ENCODE measurements at regions not wholly inside any gene's neighbourhood (a gene's known extent, or its start where the extent isn't known, plus 50 kb on each side); places are given as distances from the start of the nearest gene placed in this dataset.

DNA sequence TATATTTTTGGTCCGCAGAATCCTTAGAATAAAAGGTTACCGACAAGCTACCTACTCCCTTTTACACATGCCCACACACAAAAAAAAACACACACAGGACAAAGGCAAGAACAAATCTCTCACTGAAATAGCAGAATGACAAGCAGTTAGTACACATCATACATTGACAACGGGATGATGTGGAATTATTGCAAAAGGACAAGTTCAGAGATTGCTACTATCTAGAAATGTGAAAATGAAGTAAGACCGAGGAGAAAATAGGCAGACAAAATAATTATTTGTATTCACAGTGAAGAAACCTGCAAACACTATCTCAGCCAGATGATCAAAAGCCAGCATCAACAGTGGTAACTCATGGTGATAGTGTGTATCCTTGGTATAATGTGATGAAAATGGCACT is 112.2 kb upstream of the C3orf80 start:
- Histone ChIP-seq H3K36me3 (ENCODE audit: control insufficient read depth in 4 of 4, insufficient read depth in 3 of 4, low read depth in 1 of 4, low read length in 3 of 4) (no peaks in the 10 kb centered on the region), H3K4me1 (ENCODE audit: control insufficient read depth in 4 of 4, insufficient read depth in 4 of 4, low read length in 3 of 4) (peaks cover 9 to 15% (median 13%) of the 10 kb centered on the region in 4 donors), H3K4me3 (ENCODE audit: low read depth in 1 of 3, low read length in 3 of 3) (no peak overlapping the region), H3K9me3 (ENCODE audit: control insufficient read depth in 4 of 4, low read length in 3 of 4) (no peaks in the 10 kb centered on the region), H3K9ac (ENCODE audit: low read depth in 1 of 2, low read length in 2 of 2) (no peak overlapping the region), H3K27ac (ENCODE audit: low read depth in 1 of 2, low read length in 2 of 2) (no peak overlapping the region), H3K27me3 (ENCODE audit: control insufficient read depth in 4 of 4, insufficient read depth in 4 of 4, low read length in 3 of 4) (no peaks in the 10 kb centered on the region)
- TF ChIP-seq, protein P1, sequence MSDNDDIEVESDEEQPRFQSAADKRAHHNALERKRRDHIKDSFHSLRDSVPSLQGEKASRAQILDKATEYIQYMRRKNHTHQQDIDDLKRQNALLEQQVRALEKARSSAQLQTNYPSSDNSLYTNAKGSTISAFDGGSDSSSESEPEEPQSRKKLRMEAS (IDR thresholded peaks at IDR 0.05): peak; percentile 25
- TF ChIP-seq JUND (IDR thresholded peaks at IDR 0.05): peak in 1 of 2 donors; percentile 32
- no peak for TF ChIP-seq EGR1 (IDR thresholded peaks at IDR 0.05; ENCODE audit: low read depth in 2 of 2)
- no peak for TF ChIP-seq RAD21 (IDR thresholded peaks at IDR 0.05)
- no peak for TF ChIP-seq TAF1 (conservative IDR thresholded peaks at IDR 0.05)
- peak in 1 of 2 donors; percentile 74 for TF ChIP-seq RXRA (IDR thresholded peaks at IDR 0.05)
- no peak for TF ChIP-seq HNF4G (IDR thresholded peaks at IDR 0.05)
- TF ChIP-seq, protein P2, sequence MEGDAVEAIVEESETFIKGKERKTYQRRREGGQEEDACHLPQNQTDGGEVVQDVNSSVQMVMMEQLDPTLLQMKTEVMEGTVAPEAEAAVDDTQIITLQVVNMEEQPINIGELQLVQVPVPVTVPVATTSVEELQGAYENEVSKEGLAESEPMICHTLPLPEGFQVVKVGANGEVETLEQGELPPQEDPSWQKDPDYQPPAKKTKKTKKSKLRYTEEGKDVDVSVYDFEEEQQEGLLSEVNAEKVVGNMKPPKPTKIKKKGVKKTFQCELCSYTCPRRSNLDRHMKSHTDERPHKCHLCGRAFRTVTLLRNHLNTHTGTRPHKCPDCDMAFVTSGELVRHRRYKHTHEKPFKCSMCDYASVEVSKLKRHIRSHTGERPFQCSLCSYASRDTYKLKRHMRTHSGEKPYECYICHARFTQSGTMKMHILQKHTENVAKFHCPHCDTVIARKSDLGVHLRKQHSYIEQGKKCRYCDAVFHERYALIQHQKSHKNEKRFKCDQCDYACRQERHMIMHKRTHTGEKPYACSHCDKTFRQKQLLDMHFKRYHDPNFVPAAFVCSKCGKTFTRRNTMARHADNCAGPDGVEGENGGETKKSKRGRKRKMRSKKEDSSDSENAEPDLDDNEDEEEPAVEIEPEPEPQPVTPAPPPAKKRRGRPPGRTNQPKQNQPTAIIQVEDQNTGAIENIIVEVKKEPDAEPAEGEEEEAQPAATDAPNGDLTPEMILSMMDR (IDR thresholded peaks at IDR 0.05; ENCODE audit: low read depth, low read length, missing input control): no peak
- TF ChIP-seq, protein P3, sequence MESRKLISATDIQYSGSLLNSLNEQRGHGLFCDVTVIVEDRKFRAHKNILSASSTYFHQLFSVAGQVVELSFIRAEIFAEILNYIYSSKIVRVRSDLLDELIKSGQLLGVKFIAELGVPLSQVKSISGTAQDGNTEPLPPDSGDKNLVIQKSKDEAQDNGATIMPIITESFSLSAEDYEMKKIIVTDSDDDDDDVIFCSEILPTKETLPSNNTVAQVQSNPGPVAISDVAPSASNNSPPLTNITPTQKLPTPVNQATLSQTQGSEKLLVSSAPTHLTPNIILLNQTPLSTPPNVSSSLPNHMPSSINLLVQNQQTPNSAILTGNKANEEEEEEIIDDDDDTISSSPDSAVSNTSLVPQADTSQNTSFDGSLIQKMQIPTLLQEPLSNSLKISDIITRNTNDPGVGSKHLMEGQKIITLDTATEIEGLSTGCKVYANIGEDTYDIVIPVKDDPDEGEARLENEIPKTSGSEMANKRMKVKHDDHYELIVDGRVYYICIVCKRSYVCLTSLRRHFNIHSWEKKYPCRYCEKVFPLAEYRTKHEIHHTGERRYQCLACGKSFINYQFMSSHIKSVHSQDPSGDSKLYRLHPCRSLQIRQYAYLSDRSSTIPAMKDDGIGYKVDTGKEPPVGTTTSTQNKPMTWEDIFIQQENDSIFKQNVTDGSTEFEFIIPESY (IDR thresholded peaks at IDR 0.05): peak; percentile 50
- TF ChIP-seq, protein P4, sequence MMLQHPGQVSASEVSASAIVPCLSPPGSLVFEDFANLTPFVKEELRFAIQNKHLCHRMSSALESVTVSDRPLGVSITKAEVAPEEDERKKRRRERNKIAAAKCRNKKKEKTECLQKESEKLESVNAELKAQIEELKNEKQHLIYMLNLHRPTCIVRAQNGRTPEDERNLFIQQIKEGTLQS (IDR thresholded peaks at IDR 0.05): no peak
- TF ChIP-seq YY1 (IDR thresholded peaks at IDR 0.05): peak; percentile 29
- peak in 1 of 2 donors; percentile 68 for TF ChIP-seq HNF4A (conservative IDR thresholded peaks at IDR 0.05)
- TF ChIP-seq, protein P5, sequence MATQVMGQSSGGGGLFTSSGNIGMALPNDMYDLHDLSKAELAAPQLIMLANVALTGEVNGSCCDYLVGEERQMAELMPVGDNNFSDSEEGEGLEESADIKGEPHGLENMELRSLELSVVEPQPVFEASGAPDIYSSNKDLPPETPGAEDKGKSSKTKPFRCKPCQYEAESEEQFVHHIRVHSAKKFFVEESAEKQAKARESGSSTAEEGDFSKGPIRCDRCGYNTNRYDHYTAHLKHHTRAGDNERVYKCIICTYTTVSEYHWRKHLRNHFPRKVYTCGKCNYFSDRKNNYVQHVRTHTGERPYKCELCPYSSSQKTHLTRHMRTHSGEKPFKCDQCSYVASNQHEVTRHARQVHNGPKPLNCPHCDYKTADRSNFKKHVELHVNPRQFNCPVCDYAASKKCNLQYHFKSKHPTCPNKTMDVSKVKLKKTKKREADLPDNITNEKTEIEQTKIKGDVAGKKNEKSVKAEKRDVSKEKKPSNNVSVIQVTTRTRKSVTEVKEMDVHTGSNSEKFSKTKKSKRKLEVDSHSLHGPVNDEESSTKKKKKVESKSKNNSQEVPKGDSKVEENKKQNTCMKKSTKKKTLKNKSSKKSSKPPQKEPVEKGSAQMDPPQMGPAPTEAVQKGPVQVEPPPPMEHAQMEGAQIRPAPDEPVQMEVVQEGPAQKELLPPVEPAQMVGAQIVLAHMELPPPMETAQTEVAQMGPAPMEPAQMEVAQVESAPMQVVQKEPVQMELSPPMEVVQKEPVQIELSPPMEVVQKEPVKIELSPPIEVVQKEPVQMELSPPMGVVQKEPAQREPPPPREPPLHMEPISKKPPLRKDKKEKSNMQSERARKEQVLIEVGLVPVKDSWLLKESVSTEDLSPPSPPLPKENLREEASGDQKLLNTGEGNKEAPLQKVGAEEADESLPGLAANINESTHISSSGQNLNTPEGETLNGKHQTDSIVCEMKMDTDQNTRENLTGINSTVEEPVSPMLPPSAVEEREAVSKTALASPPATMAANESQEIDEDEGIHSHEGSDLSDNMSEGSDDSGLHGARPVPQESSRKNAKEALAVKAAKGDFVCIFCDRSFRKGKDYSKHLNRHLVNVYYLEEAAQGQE (IDR thresholded peaks at IDR 0.05): peak; percentile 14
- no peak for TF ChIP-seq GABPA (IDR thresholded peaks at IDR 0.05 in 1 of 2, conservative IDR thresholded peaks at IDR 0.05 in 1 of 2)
- TF ChIP-seq FOXA2 (IDR thresholded peaks at IDR 0.05): no peak
- TF ChIP-seq SP1 (IDR thresholded peaks at IDR 0.05): no peak
- TF ChIP-seq NR2F2 (IDR thresholded peaks at IDR 0.05): no peak
- no peak for TF ChIP-seq FOXA1 (IDR thresholded peaks at IDR 0.05)
- no peak for DNase-seq (ENCODE audit: low spot score)
- 59% methylated on average over 4 of the region's 4 CpGs for WGBS

All from liver (tissue), 8 donors.